SJSA1 (cell line): ENCODE measurements at regions not wholly inside any gene's neighbourhood (a gene's known extent, or its start where the extent isn't known, plus 50 kb on each side); places are given as distances from the start of the nearest gene placed in this dataset.

Experiments
- DNase-seq, 2 experiments: peaks; one replicate each; pipeline ENCODE4 v3.0.0-alpha.2; 2015 to 2020; ENCODE audit warnings: low spot score in 2 of 2, low read depth in 1 of 2
- H3K27ac ChIP-seq: fragments of 250-450 bp; sonication (Bioruptor Pico); 2 replicates; pipeline ENCODE4 v1.5.1; 2020; ENCODE audit warnings: mild to moderate bottlenecking, moderate library complexity
- H3K27me3 ChIP-seq: fragments of 250-450 bp; sonication (Bioruptor Pico); replicated peaks from 2 replicates; pipeline ENCODE4 v1.5.1; 2020; ENCODE audit warnings: mild to moderate bottlenecking, moderate library complexity
- H3K36me3 ChIP-seq: fragments of 250-450 bp; sonication (Bioruptor Pico); 2 replicates; pipeline ENCODE4 v1.5.1; 2020; ENCODE audit warnings: mild to moderate bottlenecking
- H3K4me1 ChIP-seq: fragments of 250-450 bp; sonication (Bioruptor Pico); replicated peaks from 2 replicates; pipeline ENCODE4 v1.6.1; 2021; ENCODE audit warnings: mild to moderate bottlenecking
- H3K4me3 ChIP-seq: fragments of 250-450 bp; sonication (Bioruptor Pico); 2 replicates; pipeline ENCODE4 v1.5.1; 2020; ENCODE audit warnings: mild to moderate bottlenecking
- H3K9me3 ChIP-seq: fragments of 250-450 bp; sonication (Bioruptor Pico); replicated peaks from 2 replicates; pipeline ENCODE4 v1.5.1; 2020; ENCODE audit warnings: mild to moderate bottlenecking

- Histone ChIP-seq H3K27me3 (no peaks in the 10 kb centered on the region), H3K9me3 (no peaks in the 10 kb centered on the region), H3K4me1 (peaks cover 25% of the 10 kb centered on the region), H3K36me3 (no peaks in the 10 kb centered on the region), H3K4me3 (no peak overlapping the region), H3K27ac (peak overlapping the region; percentile 75)
- DNase-seq = no peak
Measured at GRCh38 chr2:157055660-157056199, 201.8 kb upstream of the GALNT5 start.

- H3K27me3 ChIP-seq = no peaks in the 10 kb centered on the region
- no peaks in the 10 kb centered on the region for H3K36me3 ChIP-seq
- H3K27ac ChIP-seq = peak overlapping the region; percentile 75
- no peaks in the 10 kb centered on the region for H3K9me3 ChIP-seq
- DNase-seq = peak; percentile 46 to 91
- peaks cover 25% of the 10 kb centered on the region for H3K4me1 ChIP-seq
- H3K4me3 ChIP-seq = no peak overlapping the region
Measured at GRCh38 chr2:157056200-157056676, 201.3 kb upstream of the GALNT5 start.

- DNase-seq = no peak
- H3K9me3 ChIP-seq = no peaks in the 10 kb centered on the region
- no peak overlapping the region for H3K27ac ChIP-seq
- H3K36me3 ChIP-seq = no peaks in the 10 kb centered on the region
- no peaks in the 10 kb centered on the region for H3K27me3 ChIP-seq
- H3K4me1 ChIP-seq = peaks cover 17% of the 10 kb centered on the region
- no peak overlapping the region for H3K4me3 ChIP-seq
Measured at GRCh38 chr2:157058161-157058560, 199.3 kb upstream of the GALNT5 start.

- Histone ChIP-seq H3K36me3 (no peaks in the 10 kb centered on the region), H3K27me3 (no peaks in the 10 kb centered on the region), H3K27ac (no peak overlapping the region), H3K4me3 (no peak overlapping the region), H3K9me3 (no peaks in the 10 kb centered on the region), H3K4me1 (peaks cover 10% of the 10 kb centered on the region)
- DNase-seq = no peak
Measured at GRCh38 chr2:157059036-157059435, 198.5 kb upstream of the GALNT5 start.

- H3K4me3 ChIP-seq = no peak overlapping the region
- H3K4me1 ChIP-seq = peaks cover 5% of the 10 kb centered on the region
- no peak for DNase-seq
- H3K27me3 ChIP-seq = no peaks in the 10 kb centered on the region
- no peak overlapping the region for H3K27ac ChIP-seq
- no peaks in the 10 kb centered on the region for H3K36me3 ChIP-seq
- no peaks in the 10 kb centered on the region for H3K9me3 ChIP-seq
Measured at GRCh38 chr2:157061799-157062198, 195.7 kb upstream of the GALNT5 start.

- Histone ChIP-seq H3K36me3 (no peaks in the 10 kb centered on the region), H3K27ac (no peak overlapping the region), H3K4me3 (no peak overlapping the region), H3K27me3 (no peaks in the 10 kb centered on the region), H3K9me3 (no peaks in the 10 kb centered on the region), H3K4me1 (peaks cover 4% of the 10 kb centered on the region; the same call in 1 of the 2 replicates)
- DNase-seq = no peak
Measured at GRCh38 chr2:157067562-157067961, 189.9 kb upstream of the GALNT5 start.

GRCh38 chr2:157068237-157068636 lies 189.3 kb upstream of the GALNT5 start:
- Histone ChIP-seq H3K27me3 (no peaks in the 10 kb centered on the region), H3K9me3 (no peaks in the 10 kb centered on the region), H3K4me1 (peaks cover 4% of the 10 kb centered on the region; the same call in 1 of the 2 replicates), H3K27ac (no peak overlapping the region), H3K4me3 (no peak overlapping the region), H3K36me3 (no peaks in the 10 kb centered on the region)
- DNase-seq = no peak

- Histone ChIP-seq H3K4me1 (no peaks in the 10 kb centered on the region), H3K4me3 (no peak overlapping the region), H3K36me3 (no peaks in the 10 kb centered on the region), H3K9me3 (no peaks in the 10 kb centered on the region), H3K27ac (no peak overlapping the region), H3K27me3 (no peaks in the 10 kb centered on the region)
- no peak for DNase-seq
Measured at GRCh38 chr2:157075924-157076323, 181.6 kb upstream of the GALNT5 start.

GRCh38 chr2:157076526-157077161 lies 180.9 kb upstream of the GALNT5 start:
- no peaks in the 10 kb centered on the region for H3K27me3 ChIP-seq

GRCh38 chr2:157077753-157078350 lies 179.7 kb upstream of the GALNT5 start:
- no peaks in the 10 kb centered on the region for H3K27me3 ChIP-seq
- H3K4me3 ChIP-seq = no peak overlapping the region
- no peak overlapping the region for H3K27ac ChIP-seq
- H3K9me3 ChIP-seq = no peaks in the 10 kb centered on the region
- no peaks in the 10 kb centered on the region for H3K4me1 ChIP-seq
- no peak for DNase-seq
- no peaks in the 10 kb centered on the region for H3K36me3 ChIP-seq

More at GRCh38 chr2:157076526-157077161, 180.9 kb upstream of the GALNT5 start:
- no peak for DNase-seq
- no peaks in the 10 kb centered on the region for H3K9me3 ChIP-seq
- H3K36me3 ChIP-seq = no peaks in the 10 kb centered on the region
- H3K27ac ChIP-seq = no peak overlapping the region
- H3K4me1 ChIP-seq = no peaks in the 10 kb centered on the region
- H3K4me3 ChIP-seq = no peak overlapping the region

- no peak for DNase-seq
- Histone ChIP-seq H3K9me3 (no peaks in the 10 kb centered on the region), H3K4me1 (no peaks in the 10 kb centered on the region), H3K36me3 (no peaks in the 10 kb centered on the region), H3K27me3 (no peaks in the 10 kb centered on the region), H3K4me3 (no peak overlapping the region), H3K27ac (no peak overlapping the region)
Measured at GRCh38 chr2:157082950-157083349, 174.6 kb upstream of the GALNT5 start.

- DNase-seq = no peak
- no peaks in the 10 kb centered on the region for H3K36me3 ChIP-seq
- no peaks in the 10 kb centered on the region for H3K27me3 ChIP-seq
Measured at GRCh38 chr2:157085522-157085921, 172.0 kb upstream of the GALNT5 start.

GRCh38 chr2:157087373-157088002 lies 170.0 kb upstream of the GALNT5 start:
- H3K9me3 ChIP-seq = no peaks in the 10 kb centered on the region
- no peak for DNase-seq
- H3K27ac ChIP-seq = no peak overlapping the region
- no peaks in the 10 kb centered on the region for H3K36me3 ChIP-seq
- H3K4me1 ChIP-seq = no peaks in the 10 kb centered on the region
- no peaks in the 10 kb centered on the region; the same call in 1 of the 2 replicates for H3K27me3 ChIP-seq
- H3K4me3 ChIP-seq = no peak overlapping the region

More at GRCh38 chr2:157085522-157085921, 172.0 kb upstream of the GALNT5 start:
- Histone ChIP-seq H3K4me1 (no peaks in the 10 kb centered on the region), H3K9me3 (no peaks in the 10 kb centered on the region), H3K4me3 (no peak overlapping the region), H3K27ac (no peak overlapping the region)

- no peaks in the 10 kb centered on the region for H3K4me1 ChIP-seq
- H3K36me3 ChIP-seq = no peaks in the 10 kb centered on the region
- H3K27ac ChIP-seq = no peak overlapping the region
- H3K27me3 ChIP-seq = no peaks in the 10 kb centered on the region; the same call in 1 of the 2 replicates
- no peak overlapping the region for H3K4me3 ChIP-seq
- H3K9me3 ChIP-seq = no peaks in the 10 kb centered on the region
- no peak for DNase-seq
Measured at GRCh38 chr2:157093666-157094065, 163.8 kb upstream of the GALNT5 start.
